Prostate gland (tissue), 2 donors: ENCODE measurements at regions not wholly inside any gene's neighbourhood (a gene's known extent, or its start where the extent isn't known, plus 50 kb on each side); places are given as distances from the start of the nearest gene placed in this dataset.

Experiments
- POLR2AphosphoS5 ChIP-seq: sonication (generic); formaldehyde crosslinking; IDR thresholded peaks from one replicate; pipeline ENCODE4 v1.6.1; 2017; ENCODE audit warnings: antibody characterized with exemption
- TF ChIP-seq, protein P1 (sequence below), 4 experiments: fragments of 200-600 bp in 2 of 4; fragments of 450-650 bp in 2 of 4; sonication (generic) in 2 of 4; IDR thresholded peaks; 1 replicate in 3 of 4; 2 replicates in 1 of 4; pipeline ENCODE4 v1.5.1; 2016 to 2019; ENCODE audit warnings: antibody characterized with exemption in 4 of 4, mild to moderate bottlenecking in 2 of 4, moderate library complexity in 2 of 4

DNA sequence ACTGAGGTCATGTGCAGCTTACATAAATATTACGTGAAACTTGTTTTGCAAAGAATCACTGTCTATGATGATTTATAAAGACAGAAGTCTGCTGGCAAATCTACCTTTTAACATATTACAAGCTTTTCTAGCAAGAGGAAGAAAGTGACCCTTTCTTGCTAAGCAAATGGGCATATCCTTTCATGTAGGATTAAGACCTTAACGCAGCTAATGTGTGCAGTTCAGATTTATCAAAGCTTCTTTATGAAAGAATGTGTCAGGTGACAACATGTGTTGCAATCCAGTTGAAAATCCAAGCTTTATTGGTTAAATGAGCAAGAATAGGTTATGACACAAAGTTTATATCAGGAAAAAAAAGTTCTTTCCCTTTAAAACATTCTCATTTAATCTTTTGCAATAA, 115.6 kb upstream of the NBEA start:
- TF ChIP-seq, protein P1, sequence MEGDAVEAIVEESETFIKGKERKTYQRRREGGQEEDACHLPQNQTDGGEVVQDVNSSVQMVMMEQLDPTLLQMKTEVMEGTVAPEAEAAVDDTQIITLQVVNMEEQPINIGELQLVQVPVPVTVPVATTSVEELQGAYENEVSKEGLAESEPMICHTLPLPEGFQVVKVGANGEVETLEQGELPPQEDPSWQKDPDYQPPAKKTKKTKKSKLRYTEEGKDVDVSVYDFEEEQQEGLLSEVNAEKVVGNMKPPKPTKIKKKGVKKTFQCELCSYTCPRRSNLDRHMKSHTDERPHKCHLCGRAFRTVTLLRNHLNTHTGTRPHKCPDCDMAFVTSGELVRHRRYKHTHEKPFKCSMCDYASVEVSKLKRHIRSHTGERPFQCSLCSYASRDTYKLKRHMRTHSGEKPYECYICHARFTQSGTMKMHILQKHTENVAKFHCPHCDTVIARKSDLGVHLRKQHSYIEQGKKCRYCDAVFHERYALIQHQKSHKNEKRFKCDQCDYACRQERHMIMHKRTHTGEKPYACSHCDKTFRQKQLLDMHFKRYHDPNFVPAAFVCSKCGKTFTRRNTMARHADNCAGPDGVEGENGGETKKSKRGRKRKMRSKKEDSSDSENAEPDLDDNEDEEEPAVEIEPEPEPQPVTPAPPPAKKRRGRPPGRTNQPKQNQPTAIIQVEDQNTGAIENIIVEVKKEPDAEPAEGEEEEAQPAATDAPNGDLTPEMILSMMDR (IDR thresholded peaks at IDR 0.05), result no peak
- no peak for TF ChIP-seq POLR2AphosphoS5
